ENCODE measurements at regions not wholly inside any gene's neighbourhood (a gene's known extent, or its start where the extent isn't known, plus 50 kb on each side); places are given as distances from the start of the nearest gene placed in this dataset.

DNA sequence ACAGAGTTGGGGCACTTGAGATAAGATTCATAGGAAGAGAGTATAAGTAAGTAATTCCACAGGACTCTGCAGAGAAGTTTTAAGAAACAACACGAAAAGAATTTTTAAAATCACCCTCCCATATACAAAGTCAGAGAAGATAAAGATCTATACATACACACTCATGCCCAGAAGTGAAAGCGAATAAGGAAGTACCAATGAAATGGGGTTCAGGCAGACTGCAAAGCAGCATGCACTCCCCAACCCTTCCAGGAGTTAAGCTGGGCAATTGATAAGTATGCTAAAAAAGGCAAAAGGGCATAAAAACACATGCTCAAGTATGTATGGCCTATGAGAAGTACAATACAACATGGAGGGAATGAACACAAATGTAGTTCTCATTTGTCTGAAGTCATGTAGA, 246.2 kb upstream of the GRIP1 start:
- Histone ChIP-seq H3K9ac (ENCODE audit: insufficient read depth, low read depth, low read length) (no peak overlapping the region), H3K4me3 (replicated peaks in 1 of 3; ENCODE audit: insufficient read depth in 1 of 3, low read depth in 2 of 3, low read length in 3 of 3) (no peak overlapping the region), H3K27ac (ENCODE audit: extremely low read length, insufficient read depth, low read length) (no peak overlapping the region), H3K4me1 (ENCODE audit: insufficient read depth, low read length) (no peaks in the 10 kb centered on the region), H4K20me1 (ENCODE audit: insufficient read depth, low read length) (no peaks in the 10 kb centered on the region), H2AFZ (ENCODE audit: low read length) (no peak overlapping the region), H3K36me3 (replicated peaks in 1 of 2; ENCODE audit: control insufficient read depth in 1 of 2, insufficient read depth in 2 of 2, low read length in 2 of 2) (no peaks in the 10 kb centered on the region), H3K4me2 (ENCODE audit: low read depth, low read length) (no peak overlapping the region), H3K27me3 (ENCODE audit: control insufficient read depth in 1 of 2, insufficient read depth in 2 of 2, low read length in 2 of 2) (no peaks in the 10 kb centered on the region), H3K9me3 (ENCODE audit: low read length) (no peaks in the 10 kb centered on the region), H3K79me2 (ENCODE audit: insufficient read depth, low read length) (no peaks in the 10 kb centered on the region)
- ATAC-seq (no peak), FAIRE-seq (no peak), DNase-seq (ENCODE audit: low spot score) (no peak)
- TF ChIP-seq NFYC (CRISPR knock-in tag; IDR thresholded peaks at IDR 0.05) = no peak
- no peak for TF ChIP-seq EHMT2 (IDR thresholded peaks at IDR 0.05; ENCODE audit: borderline replicate concordance, low read depth, low read length)
- TF ChIP-seq SP4 (CRISPR knock-in tag; IDR thresholded peaks at IDR 0.05) = no peak
- no peak for TF ChIP-seq ZC3H4 (CRISPR knock-in tag; IDR thresholded peaks at IDR 0.05; ENCODE audit: borderline replicate concordance)
- TF ChIP-seq, protein P1, sequence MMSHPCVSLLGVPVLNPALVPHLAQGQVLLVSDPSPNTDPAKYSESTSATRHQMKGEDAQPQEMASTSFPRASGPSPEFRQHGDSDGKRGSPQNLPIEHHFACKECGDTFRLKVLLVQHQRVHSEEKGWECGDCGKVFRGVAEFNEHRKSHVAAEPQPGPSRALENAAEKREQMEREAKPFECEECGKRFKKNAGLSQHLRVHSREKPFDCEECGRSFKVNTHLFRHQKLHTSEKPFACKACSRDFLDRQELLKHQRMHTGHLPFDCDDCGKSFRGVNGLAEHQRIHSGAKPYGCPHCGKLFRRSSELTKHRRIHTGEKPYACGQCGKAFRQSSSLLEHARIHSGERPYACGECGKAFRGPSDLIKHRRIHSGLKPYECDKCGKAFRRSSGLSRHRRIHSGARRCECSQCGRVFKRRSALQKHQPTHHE (CRISPR knock-in tag; IDR thresholded peaks at IDR 0.05; ENCODE audit: borderline replicate concordance) = no peak
- no peak for TF ChIP-seq ELF4 (CRISPR knock-in tag; IDR thresholded peaks at IDR 0.05; ENCODE audit: borderline replicate concordance)
- no peak for TF ChIP-seq ZNF251 (CRISPR knock-in tag; IDR thresholded peaks at IDR 0.05)
- TF ChIP-seq IKZF4 (CRISPR knock-in tag; IDR thresholded peaks at IDR 0.05; ENCODE audit: borderline replicate concordance, low read depth, not compliant biosample characterization) = no peak
- no peak for TF ChIP-seq FOSL1 (CRISPR knock-in tag; IDR thresholded peaks at IDR 0.05; ENCODE audit: borderline replicate concordance)
- no peak for TF ChIP-seq ZBTB7B (CRISPR knock-in tag; IDR thresholded peaks at IDR 0.05)
- no peak for TF ChIP-seq MBD4 (IDR thresholded peaks at IDR 0.05; ENCODE audit: borderline replicate concordance, low read length)
- TF ChIP-seq, protein P2, sequence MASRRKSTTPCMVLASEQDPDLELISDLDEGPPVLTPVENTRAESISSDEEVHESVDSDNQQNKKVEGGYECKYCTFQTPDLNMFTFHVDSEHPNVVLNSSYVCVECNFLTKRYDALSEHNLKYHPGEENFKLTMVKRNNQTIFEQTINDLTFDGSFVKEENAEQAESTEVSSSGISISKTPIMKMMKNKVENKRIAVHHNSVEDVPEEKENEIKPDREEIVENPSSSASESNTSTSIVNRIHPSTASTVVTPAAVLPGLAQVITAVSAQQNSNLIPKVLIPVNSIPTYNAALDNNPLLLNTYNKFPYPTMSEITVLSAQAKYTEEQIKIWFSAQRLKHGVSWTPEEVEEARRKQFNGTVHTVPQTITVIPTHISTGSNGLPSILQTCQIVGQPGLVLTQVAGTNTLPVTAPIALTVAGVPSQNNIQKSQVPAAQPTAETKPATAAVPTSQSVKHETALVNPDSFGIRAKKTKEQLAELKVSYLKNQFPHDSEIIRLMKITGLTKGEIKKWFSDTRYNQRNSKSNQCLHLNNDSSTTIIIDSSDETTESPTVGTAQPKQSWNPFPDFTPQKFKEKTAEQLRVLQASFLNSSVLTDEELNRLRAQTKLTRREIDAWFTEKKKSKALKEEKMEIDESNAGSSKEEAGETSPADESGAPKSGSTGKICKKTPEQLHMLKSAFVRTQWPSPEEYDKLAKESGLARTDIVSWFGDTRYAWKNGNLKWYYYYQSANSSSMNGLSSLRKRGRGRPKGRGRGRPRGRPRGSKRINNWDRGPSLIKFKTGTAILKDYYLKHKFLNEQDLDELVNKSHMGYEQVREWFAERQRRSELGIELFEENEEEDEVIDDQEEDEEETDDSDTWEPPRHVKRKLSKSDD (CRISPR knock-in tag; IDR thresholded peaks at IDR 0.05; ENCODE audit: low read depth) = no peak
- TF ChIP-seq, protein P3, sequence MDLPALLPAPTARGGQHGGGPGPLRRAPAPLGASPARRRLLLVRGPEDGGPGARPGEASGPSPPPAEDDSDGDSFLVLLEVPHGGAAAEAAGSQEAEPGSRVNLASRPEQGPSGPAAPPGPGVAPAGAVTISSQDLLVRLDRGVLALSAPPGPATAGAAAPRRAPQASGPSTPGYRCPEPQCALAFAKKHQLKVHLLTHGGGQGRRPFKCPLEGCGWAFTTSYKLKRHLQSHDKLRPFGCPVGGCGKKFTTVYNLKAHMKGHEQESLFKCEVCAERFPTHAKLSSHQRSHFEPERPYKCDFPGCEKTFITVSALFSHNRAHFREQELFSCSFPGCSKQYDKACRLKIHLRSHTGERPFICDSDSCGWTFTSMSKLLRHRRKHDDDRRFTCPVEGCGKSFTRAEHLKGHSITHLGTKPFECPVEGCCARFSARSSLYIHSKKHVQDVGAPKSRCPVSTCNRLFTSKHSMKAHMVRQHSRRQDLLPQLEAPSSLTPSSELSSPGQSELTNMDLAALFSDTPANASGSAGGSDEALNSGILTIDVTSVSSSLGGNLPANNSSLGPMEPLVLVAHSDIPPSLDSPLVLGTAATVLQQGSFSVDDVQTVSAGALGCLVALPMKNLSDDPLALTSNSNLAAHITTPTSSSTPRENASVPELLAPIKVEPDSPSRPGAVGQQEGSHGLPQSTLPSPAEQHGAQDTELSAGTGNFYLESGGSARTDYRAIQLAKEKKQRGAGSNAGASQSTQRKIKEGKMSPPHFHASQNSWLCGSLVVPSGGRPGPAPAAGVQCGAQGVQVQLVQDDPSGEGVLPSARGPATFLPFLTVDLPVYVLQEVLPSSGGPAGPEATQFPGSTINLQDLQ (CRISPR knock-in tag; IDR thresholded peaks at IDR 0.05) = no peak
- TF ChIP-seq, protein P4, sequence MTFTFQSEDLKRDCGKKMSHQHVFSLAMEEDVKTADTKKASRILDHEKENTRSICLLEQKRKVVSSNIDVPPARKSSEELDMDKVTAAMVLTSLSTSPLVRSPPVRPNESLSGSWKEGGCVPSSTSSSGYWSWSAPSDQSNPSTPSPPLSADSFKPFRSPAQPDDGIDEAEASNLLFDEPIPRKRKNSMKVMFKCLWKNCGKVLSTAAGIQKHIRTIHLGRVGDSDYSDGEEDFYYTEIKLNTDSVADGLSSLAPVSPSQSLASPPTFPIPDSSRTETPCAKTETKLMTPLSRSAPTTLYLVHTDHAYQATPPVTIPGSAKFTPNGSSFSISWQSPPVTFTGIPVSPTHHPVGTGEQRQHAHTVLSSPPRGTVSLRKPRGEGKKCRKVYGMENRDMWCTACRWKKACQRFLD (CRISPR knock-in tag; IDR thresholded peaks at IDR 0.05; ENCODE audit: borderline replicate concordance) = no peak
- TF ChIP-seq RCOR2 (CRISPR knock-in tag; IDR thresholded peaks at IDR 0.05) = no peak
- no peak for TF ChIP-seq ZNF615 (CRISPR knock-in tag; IDR thresholded peaks at IDR 0.05; ENCODE audit: borderline replicate concordance)
- TF ChIP-seq TRIM24 (CRISPR knock-in tag; IDR thresholded peaks at IDR 0.05) = no peak
- no TSS peak for BruUV-seq (replicated peaks)
- POLR2A ChIA-PET = no interaction called here
- intact Hi-C loops (cut with micrococcal nuclease; ENCODE audit: unreplicated experiment) = no loop called here
- CTCF ChIA-PET (ENCODE audit: low intra/inter-chr PET ratio, low total read pairs) = no interaction called here
- in situ Hi-C loops (cut with HindIII; ENCODE audit: extremely low pct_ligation_motif_present, low pct_unique_long_range_greater_than_20kb) = no loop called here
- 28% methylated on average over 2 of the region's 2 CpGs for whole genome bisulfite sequencing (ENCODE audit: low lambda C conversion rate)

All from HepG2 (cell line).